ENCODE measurements at regions not wholly inside any gene's neighbourhood (a gene's known extent, or its start where the extent isn't known, plus 50 kb on each side); places are given as distances from the start of the nearest gene placed in this dataset.

DNA sequence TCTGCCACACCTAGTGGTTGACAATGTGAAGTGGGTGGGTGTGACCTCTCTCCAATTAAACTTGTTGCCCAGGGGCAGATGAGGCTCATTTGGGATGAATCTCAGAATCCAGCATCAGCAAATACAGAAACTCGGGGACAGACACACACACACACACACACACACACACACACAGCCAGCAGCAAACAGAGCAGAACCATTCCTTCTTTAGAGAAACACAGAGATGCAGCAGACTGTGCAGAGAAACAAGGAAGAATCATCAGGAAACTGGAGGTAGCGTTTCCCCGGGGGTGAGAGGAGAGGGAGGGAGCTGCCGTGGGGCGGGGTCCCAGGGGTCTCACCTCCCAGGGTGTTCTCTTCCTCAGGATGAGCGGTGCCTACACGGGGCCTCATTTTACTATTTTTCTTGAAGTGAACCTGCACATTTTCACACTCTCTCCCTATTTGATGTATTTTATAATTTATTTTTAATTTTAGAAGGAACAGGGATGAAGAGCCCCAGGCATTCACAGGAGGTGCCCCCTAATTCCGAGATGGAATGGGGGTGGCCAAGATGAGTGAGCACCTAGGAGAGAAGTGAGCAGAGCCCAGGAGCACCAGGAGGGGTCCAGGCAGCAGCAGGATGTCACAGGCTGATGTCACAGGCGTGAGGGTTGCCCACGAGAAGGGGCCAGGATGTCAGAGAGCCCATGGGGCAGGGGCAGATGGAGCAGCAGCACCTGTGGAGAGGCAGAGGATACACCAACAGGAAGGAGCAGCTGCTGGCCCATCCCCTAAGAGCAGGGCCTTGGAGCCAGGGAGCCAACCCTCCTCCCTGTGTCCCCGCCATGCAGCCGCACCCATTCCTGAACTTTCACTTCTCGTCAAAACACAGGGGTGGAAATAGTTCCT, 85.3 kb upstream of the PPP2R2D start:
- TF ChIP-seq GATA2 (IDR thresholded peaks at IDR 0.05; ENCODE audit: low read depth, low read length) (no peak), GATA3 (IDR thresholded peaks at IDR 0.05; ENCODE audit: low read depth, low read length) (no peak)

Measured in SH-SY5Y (cell line).